Left renal pelvis (tissue), 4 donors: ENCODE measurements at regions not wholly inside any gene's neighbourhood (a gene's known extent, or its start where the extent isn't known, plus 50 kb on each side); places are given as distances from the start of the nearest gene placed in this dataset.
"Not testable (repeated sequence)": the region's sequence is repeated elsewhere in the genome, so short reads cannot be mapped to it uniquely, and the experiment has no call there.

Experiments
- DNase-seq, 4 donors: peaks; one replicate each; pipeline ENCODE4 v3.0.0-alpha.2; 2013; ENCODE audit warnings: low read depth in 4 of 4, low spot score in 3 of 4

GRCh38 chr13:53452263-53452808 is 423.7 kb downstream of the OLFM4 start:
- DNase-seq: not testable (repeated sequence)

GRCh38 chr13:53460796-53461195 is 432.2 kb downstream of the OLFM4 start:
- no peak for DNase-seq

GRCh38 chr13:53463106-53463505 is 434.5 kb downstream of the OLFM4 start:
- no peak for DNase-seq

- no peak for DNase-seq
Measured at GRCh38 chr13:53466576-53466975, 438.0 kb downstream of the OLFM4 start.

GRCh38 chr13:53473397-53473796 is 444.8 kb downstream of the OLFM4 start:
- DNase-seq: no peak

GRCh38 chr13:53474878-53475277 is 446.3 kb downstream of the OLFM4 start:
- no peak for DNase-seq

- DNase-seq: no peak
Measured at GRCh38 chr13:53490752-53491151, 462.1 kb downstream of the OLFM4 start.

GRCh38 chr13:53494406-53494805 is 465.8 kb downstream of the OLFM4 start:
- no peak for DNase-seq

GRCh38 chr13:53499576-53500133 is 471.0 kb downstream of the OLFM4 start:
- DNase-seq: no peak

- DNase-seq: no peak
Measured at GRCh38 chr13:53501387-53501786, 472.8 kb downstream of the OLFM4 start.

- no peak for DNase-seq
Measured at GRCh38 chr13:53507741-53508140, 479.1 kb downstream of the OLFM4 start.

- DNase-seq: no peak
Measured at GRCh38 chr13:53512635-53513034, 484.0 kb downstream of the OLFM4 start.

- no peak for DNase-seq
Measured at GRCh38 chr13:53513226-53513625, 484.6 kb downstream of the OLFM4 start.

- DNase-seq: no peak
Measured at GRCh38 chr13:53520132-53520531, 491.5 kb downstream of the OLFM4 start.

- DNase-seq: no peak
Measured at GRCh38 chr13:53522034-53522433, 493.4 kb downstream of the OLFM4 start.

GRCh38 chr13:53537586-53537985 is 509.0 kb downstream of the OLFM4 start:
- no peak for DNase-seq

GRCh38 chr13:53545340-53545941 is 516.8 kb downstream of the OLFM4 start:
- no peak for DNase-seq

- no peak for DNase-seq
Measured at GRCh38 chr13:53560556-53560955, 531.9 kb downstream of the OLFM4 start.

GRCh38 chr13:53562419-53562818 is 533.8 kb downstream of the OLFM4 start:
- no peak for DNase-seq

GRCh38 chr13:53568491-53568890 is 539.9 kb downstream of the OLFM4 start:
- no peak for DNase-seq

GRCh38 chr13:53569453-53569852 is 540.8 kb downstream of the OLFM4 start:
- no peak for DNase-seq

GRCh38 chr13:53601113-53601512 is 572.5 kb downstream of the OLFM4 start:
- no peak for DNase-seq

- DNase-seq: no peak
Measured at GRCh38 chr13:53605326-53605725, 576.7 kb downstream of the OLFM4 start.
